GM12873 (cell line): ENCODE measurements at regions not wholly inside any gene's neighbourhood (a gene's known extent, or its start where the extent isn't known, plus 50 kb on each side); places are given as distances from the start of the nearest gene placed in this dataset.
A peak's percentile ranks its signal among the peaks of the same experiment; 100 is the strongest.

Experiments
- CTCF ChIP-seq: IDR thresholded peaks from 2 replicates; pipeline ENCODE4 v1.5.1; 2012; ENCODE audit warnings: low read depth, mild to moderate bottlenecking, moderate library complexity, low read length, control low read depth; ENCODE audit not compliant: insufficient read depth; ENCODE audit errors: missing control alignments

GRCh38 chr5:165420493-165420892 is 1915.1 kb downstream of the MAT2B start:
- TF ChIP-seq CTCF, result no peak

- no peak for TF ChIP-seq CTCF
These were observed 1918.4 kb downstream of the MAT2B start for GRCh38 chr5:165423697-165424299.

GRCh38 chr5:165425594-165425993 is 1920.2 kb downstream of the MAT2B start:
- TF ChIP-seq CTCF, result no peak

- TF ChIP-seq CTCF, result no peak
These were observed 1943.3 kb downstream of the MAT2B start for GRCh38 chr5:165448753-165449152.

DNA sequence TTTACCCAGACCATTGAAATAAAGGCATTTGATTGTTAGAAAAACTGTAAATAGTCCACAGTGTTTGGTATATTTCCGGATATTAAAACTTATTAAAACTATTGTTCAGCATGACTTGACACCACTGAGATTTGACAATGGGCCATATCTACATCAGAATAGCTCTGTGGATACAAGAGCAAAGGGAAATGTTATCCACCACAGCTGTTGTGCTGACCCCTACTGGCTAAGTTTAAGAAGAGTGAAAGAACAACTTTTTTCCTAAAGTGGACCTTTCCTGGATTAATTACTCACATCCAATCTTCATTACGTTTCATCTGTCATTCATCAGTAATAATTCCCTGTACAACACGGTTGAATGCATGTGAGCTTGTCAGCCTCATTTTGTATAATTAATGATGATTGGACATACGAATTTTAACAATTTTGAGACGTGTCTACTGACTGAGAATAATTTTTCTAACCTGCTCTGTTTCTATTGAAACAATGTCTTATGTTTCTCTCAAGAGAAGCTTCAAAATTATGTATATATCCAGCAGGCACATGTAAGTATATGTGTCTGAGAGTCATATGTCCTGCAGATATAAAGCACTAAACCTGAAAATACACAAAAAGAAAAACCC is 1952.6 kb downstream of the MAT2B start:
- peak; percentile 50 for TF ChIP-seq CTCF

- TF ChIP-seq CTCF, result no peak
These were observed 1953.8 kb downstream of the MAT2B start for GRCh38 chr5:165459232-165459631.

DNA sequence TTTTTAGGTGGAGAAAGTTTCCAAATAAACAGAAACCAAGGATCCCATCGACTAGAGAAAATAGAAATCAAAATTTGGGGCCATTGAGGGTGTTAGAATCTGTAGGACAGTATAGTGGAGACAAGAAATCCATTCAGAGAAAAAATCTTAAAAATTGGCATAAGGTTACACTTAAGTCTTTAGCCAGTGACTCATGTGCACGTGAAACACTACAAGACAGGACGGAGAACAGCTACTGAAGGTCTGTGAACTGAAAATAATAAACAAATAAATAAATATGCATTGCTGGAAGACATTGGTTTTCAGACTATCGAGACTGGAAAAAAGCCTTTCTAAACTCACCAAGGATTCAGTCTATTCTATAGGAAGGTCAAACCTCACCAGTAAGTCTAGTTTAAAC is 1955.5 kb downstream of the MAT2B start:
- no peak for TF ChIP-seq CTCF

DNA sequence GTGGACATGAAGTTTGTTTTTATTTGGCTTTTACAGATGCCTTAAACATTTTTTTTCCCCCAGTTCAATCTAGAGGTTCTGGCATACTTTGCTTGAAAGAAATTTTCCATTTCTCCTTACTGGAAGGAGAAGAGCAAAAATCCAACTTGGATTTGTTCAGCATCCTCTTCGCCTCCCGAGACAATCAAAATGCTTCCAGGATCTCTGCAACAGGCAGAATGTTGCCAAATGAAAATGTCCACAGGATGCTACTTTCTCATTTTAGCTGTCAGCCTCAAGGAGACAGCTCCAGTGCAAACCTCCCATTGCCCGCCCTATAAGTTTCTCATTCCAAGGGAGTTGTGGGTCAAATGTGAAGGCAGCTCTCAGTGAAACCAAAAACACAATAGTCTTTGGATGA is 1972.1 kb downstream of the MAT2B start:
- no peak for TF ChIP-seq CTCF
